AG09309 (cell line): ENCODE measurements at regions not wholly inside any gene's neighbourhood (a gene's known extent, or its start where the extent isn't known, plus 50 kb on each side); places are given as distances from the start of the nearest gene placed in this dataset.

Experiments used
- DNase-seq: peaks from one replicate; pipeline ENCODE4 v3.0.0-alpha.2; 2010; ENCODE audit warnings: low read depth
- H3K4me3 ChIP-seq: 2 replicates; pipeline ENCODE4 v1.5.1; 2011; ENCODE audit warnings: mild to moderate bottlenecking, low read depth, low read length, moderate library complexity; ENCODE audit not compliant: control insufficient read depth
- CTCF ChIP-seq: IDR thresholded peaks from 2 replicates; pipeline ENCODE4 v1.5.1; 2011; ENCODE audit warnings: mild to moderate bottlenecking, low read depth, low read length, inconsistent platforms; ENCODE audit not compliant: insufficient read depth, control insufficient read depth; ENCODE audit errors: missing control alignments

- no peak for DNase-seq
- TF ChIP-seq CTCF, result no peak
- no peak overlapping the region for H3K4me3 ChIP-seq
Observed at GRCh38 chr12:84135586-84136279, 776.9 kb downstream of the SLC6A15 start.

GRCh38 chr12:84134797-84135366 lies 777.7 kb downstream of the SLC6A15 start:
- no peak for TF ChIP-seq CTCF
- no peak for DNase-seq
- no peak overlapping the region for H3K4me3 ChIP-seq

- no peak for DNase-seq
- no peak for TF ChIP-seq CTCF
- H3K4me3 ChIP-seq, result no peak overlapping the region
Observed at GRCh38 chr12:84131076-84131475, 781.5 kb downstream of the SLC6A15 start.

- no peak for DNase-seq
- H3K4me3 ChIP-seq, result no peak overlapping the region
- no peak for TF ChIP-seq CTCF
Observed at GRCh38 chr12:84128117-84128991, 784.2 kb downstream of the SLC6A15 start.

- no peak overlapping the region for H3K4me3 ChIP-seq
- TF ChIP-seq CTCF, result no peak
- DNase-seq, result no peak
Observed at GRCh38 chr12:84124211-84124610, 788.4 kb downstream of the SLC6A15 start.

GRCh38 chr12:84117190-84117589 lies 795.4 kb downstream of the SLC6A15 start:
- H3K4me3 ChIP-seq, result no peak overlapping the region
- DNase-seq, result no peak
- no peak for TF ChIP-seq CTCF
